Stimulated activated CD8-positive, alpha-beta memory T cell treated with anti-CD3 and anti-CD28 coated beads, Interleukin-15, amount 100 ng/mL, for 1 hour (primary cell): ENCODE measurements at regions not wholly inside any gene's neighbourhood (a gene's known extent, or its start where the extent isn't known, plus 50 kb on each side); places are given as distances from the start of the nearest gene placed in this dataset.

Source experiments
- DNase-seq: peaks from one replicate; pipeline ENCODE4 v3.0.0-alpha.2; 2020; ENCODE audit warnings: low read depth

DNA sequence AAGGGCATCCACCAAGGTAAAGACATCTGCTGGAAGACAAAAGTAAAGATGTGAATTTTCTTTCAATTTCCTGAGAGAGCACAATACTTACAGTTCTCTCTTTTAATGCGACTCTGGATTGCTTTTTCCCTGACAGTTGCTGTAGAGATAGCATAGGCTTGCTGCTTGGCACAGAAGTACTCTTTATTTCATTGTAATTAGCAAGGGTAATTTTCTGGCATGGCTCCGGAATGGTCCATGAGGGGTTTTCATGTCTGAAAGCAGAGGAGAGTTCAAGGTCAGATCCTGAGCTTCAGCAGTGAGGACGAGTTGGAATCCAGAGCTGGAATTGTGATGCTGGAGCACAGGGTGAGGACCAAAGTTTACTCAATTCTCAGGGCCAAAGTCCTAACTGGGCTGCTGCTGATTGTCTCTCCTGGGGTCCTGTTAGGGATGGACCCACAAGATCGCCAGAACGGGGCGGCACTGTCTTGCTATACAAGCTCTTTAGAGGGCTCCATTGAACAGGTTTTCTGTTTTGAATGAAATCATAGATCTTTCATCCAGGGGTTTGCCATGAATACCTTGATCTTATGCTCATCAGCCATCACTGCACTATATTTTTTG, 190.0 kb upstream of the MKI67 start:
- no peak for DNase-seq

DNA sequence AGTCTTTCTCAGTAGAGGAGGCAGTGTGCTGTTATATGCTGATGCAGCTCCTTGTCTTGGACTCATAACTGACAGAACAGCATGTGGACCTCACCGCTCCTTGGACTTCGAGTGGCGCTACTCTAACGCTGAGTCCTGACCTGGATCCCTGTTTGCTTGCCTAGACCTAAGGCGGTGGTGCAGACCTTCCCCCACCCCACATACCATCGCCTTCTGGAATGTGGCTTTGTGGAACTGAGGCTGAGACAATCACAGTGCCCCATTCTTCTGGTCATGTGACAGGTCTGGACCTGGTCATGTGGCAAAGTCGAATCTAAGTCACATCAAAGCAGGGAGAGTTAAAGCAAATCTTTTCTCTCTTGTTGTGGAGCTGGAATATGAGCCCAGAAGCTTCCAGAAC, 190.7 kb upstream of the MKI67 start:
- no peak for DNase-seq

DNA sequence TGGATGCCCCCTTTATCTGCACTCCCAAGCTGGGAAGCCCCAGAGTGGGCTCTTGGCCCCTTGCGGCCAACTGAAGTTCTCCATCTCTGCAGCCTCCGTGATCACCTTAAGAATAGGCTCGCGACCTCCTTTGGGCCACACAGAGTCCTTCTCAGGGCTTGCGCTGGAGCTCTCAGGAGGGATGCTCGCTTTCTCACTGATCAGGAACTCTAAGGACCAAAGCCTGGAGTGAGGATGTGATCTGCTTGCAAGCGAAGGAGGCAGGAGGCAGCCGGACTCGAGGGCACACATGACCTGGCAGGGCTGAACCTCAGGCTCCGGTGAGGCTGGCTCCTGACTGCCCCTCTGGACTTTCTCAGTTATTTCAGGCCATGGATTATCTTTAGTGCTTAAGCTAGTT, 192.1 kb upstream of the MKI67 start:
- no peak for DNase-seq

DNA sequence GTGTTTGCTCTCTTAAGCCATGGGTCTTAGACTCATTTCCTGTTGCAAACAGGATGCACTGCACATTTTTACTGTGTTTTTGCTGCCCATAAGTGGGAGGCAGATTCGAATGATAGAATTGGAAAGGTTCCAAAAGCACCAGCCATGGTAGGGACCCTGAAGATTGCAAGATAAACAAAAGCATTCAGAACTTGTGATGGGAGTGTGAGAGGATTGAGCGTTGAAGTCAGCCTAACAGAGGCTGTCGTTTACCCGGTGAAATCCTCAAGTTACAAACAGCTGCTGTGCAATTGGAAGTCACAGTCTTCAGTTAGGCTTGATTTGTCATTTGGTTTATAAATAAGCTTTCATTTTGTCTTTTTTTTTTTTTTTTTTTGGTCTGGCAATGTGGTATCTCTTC, 192.7 kb upstream of the MKI67 start:
- DNase-seq: no peak

DNA sequence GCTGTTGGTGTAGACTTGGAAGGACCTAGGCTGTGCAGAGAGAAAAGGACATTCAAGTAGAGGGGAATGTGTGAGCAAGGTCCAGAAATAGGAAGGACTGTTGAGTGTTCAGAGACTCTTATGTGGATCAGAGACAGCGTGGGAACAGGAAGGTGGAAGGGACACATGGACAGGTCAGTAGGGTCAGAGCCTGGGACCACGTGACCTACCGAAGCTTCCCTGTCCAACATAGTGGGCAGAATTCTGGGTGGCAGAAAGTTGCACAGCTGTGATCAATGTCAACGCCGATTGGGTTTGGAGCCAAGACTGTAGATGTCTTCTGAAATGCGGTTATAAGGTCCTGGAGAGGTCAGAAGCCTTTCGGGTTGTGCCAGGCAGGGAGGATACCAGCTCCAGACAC, 195.9 kb upstream of the MKI67 start:
- no peak for DNase-seq

DNA sequence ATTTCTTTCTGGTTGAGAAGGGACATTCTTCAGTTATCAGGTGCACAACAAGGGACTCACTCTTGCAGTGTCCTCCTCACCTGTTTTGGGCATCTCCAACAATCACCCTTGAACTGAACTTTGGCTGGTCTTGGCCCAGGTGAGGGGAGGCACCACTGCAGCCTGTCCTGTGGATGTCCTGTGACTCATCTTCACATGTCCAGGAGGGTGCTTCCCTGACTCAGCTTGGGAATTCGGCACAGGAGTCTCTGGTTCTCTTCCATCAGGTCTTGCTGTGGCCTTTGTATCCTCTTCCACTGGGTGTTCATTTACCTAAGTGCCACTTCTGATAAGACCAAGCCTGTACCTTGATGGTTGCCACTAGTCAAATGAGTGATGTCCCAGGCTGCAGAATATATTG, 196.7 kb upstream of the MKI67 start:
- no peak for DNase-seq

DNA sequence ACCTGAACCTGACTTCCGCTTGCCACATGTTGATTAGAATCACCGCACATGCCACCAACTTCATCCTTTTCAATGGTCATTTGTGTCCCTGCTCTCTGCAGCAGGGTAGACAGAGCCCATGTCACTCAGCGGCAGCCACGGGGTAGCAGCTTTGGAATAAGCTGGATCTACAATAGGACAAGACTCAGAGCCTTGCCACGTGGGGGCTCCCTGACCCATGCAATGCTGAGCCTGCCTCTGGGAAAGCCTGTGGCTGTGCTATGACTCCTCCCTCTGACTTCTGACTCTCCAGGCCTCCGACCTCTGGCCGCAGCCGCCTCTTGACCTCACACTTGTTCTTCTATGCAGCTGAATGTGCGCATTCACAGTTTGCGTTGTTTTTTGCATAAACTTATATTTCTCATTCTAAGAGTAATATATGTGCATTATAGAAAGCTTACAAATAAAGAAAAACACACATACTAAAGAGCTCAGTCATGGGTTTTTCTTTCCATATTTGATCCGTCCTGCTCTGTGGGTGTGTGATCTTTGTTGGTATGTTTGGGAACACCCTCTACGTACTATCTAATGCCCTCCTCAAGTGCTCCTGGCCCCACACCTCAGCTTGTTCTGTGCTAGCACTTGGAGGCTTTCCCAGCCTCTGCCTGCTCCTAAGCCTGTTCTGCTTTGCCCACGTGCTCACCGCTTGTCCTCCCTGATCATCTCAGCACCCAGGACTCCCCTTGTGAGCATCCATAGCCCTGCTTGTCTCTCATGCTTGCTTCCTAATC, 198.0 kb upstream of the MKI67 start:
- no peak for DNase-seq

DNA sequence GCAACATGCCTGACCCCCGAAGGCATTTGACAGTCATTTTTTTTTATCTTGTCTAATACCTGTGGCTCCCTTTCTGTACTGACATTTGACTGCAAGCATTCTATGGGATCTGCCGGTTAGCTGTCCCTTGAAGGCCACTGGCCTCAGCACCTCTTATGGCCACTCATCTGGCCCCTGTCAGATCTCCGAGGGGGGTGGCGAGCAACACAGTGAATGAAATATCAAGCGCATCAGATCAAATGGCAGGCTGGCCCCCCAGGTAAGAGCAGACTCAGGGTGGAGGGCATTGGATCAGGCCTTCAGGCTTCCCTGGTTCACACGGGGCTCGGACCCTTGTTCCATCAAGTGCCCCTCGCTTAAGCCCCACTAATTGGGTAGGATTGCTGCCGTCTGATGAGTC, 199.6 kb upstream of the MKI67 start:
- no peak for DNase-seq

DNA sequence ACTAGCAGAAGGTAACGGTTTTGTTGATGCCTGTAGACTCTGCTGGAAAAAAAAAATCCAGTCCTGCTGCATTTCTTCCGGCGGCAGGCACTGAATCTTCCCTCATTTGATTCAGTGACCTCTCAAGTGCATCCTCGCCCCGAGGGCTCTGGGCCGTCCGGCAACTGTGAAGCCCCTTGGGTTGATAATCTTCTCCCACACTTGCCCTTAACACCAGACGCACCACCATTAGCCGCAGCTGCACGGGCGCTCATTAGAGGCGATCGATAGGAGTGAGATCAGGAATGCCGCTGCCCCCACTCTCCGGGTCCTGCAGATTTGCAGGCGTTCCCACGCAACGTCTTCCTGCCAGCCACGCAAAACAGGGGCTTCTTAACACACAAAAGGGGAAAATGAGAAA, 200.0 kb upstream of the MKI67 start:
- DNase-seq: no peak

DNA sequence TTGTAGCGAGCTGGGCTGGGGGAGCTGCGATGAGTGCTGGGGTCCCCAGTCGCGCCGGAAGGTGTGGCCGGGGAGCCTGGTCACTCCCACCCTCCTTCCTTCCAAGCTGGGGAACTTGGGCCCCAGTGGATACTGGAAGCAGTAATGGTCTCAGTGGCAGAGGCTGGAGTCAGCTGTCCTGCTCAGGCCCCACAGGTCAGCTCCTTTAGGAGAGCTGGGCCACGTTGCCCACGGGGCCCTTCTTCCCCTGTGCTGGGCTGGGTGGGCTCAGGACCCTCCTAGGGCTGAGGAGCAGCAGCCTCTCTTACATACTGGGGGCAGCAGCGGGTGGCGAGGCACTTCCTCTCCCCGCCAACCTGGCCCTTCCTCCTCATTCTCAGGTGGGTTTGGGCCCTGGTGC, 200.6 kb upstream of the MKI67 start:
- DNase-seq: no peak

DNA sequence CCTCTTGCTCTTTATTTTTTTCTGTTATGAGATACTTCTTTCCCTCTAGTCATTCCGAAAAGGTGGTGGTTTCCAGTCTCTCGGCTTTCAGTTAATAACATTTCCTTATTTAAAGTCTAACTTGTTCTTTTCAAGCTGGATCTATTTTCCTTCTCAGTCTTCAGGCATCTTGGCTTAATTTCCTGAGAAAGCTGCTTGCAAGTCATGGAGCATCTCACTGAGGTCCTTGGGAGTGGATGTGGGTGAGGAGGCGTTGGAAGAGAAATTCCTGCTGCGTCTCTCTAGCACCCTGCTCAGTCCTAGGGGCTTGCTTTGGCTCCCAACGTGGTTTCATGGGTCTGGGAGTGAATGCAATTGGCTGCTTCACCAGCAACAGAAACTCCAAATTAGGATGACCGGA, 210.2 kb upstream of the MKI67 start:
- DNase-seq: no peak

DNA sequence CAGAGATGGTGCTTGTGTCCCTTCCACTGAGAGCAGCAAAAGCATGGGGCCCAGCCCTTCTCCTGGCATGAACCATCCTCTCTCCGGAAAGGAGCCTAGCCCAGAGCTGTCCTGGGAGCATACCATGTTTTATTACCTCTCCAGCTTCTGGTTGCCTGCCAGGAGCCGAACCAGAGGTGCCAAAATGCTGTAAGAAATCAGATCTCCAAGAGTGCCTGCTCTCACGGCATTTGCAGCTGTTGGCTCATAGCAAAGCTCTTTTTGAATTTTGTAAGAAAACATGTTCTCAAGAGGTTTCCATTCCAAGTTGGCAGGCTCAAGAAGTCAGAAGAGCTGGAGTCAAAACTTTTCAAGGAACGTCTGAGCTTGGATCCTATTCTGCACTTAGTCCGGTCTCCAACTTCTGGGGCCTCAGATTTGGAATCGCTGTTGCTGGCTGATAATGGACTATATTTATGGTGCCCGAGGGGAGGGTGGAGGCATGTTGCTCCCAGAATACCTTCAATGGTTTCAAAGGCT, 211.7 kb upstream of the MKI67 start:
- no peak for DNase-seq

DNA sequence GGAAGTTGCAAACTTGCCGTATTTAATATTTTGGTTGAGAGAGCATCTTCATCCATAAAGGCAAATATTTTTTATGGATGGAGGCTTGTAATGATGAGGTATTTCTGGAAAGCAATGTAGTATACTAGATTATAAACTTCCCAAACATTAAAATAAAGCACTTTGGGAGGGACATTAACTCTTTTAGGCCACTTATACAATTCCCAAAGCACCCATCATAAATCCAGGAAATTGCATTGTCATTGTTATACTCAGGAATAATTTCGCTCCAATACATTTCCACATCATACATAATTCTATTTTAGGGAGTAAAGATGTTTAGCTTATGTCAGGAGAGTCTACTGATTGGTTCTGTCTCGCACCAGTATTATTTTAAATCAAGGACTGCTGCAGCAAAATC, 212.7 kb upstream of the MKI67 start:
- DNase-seq: no peak

DNA sequence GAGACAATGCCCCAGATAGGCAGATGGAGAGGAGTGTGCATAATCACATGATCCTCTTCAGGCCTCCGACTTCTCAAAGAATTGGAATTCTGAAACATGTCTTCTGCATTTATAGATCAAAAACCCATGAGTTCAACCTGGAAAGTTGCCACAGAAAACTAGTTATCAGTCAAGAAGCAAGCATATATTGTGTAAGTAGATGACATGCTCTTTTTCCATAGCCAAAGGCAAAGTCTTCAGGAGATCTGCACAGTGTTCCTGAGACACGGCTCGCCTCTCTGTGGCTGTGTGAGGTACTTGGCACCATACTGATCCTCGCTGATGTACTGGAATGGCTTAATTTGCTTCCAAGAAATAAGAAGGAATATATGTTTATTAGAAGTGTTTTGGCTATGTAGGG, 213.5 kb upstream of the MKI67 start:
- DNase-seq: no peak

DNA sequence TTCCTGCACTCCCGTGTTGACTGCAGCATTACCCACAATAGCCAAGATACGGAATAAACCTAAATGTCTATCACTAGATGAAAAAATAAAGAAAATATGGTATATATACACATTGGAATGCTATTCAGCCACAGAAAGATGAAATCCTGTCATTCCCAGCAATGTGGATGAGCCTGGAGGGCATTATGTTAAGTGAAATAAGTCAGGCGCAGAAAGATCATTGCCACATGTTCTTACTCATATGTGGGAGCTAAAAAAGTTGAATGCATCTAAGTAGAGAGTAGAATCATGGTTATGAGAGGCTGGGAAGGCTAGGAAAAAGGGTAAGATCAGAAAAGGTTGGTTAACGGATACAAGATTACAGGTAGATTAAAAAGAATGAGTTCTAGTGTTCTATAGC, 219.1 kb upstream of the MKI67 start:
- DNase-seq: no peak

DNA sequence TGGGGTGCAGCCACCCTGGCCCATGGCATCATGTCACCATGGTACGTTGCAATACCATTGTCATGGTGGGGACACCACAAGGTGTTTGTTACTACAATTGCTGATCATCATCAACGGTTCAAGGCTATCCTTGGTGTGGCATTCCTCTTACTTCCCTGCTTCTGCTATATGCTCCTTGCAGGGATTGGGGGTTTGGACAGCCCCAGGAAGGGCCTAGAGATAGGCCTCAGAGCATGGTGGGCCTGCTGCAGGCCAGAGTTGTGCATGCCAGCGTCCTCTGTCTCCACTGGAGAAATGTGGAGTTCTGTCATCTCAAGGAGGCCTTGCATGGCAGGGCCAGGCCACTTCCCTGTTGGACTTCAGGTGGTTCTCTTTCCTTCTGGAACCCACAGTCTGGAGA, 234.6 kb upstream of the MKI67 start:
- no peak for DNase-seq

DNA sequence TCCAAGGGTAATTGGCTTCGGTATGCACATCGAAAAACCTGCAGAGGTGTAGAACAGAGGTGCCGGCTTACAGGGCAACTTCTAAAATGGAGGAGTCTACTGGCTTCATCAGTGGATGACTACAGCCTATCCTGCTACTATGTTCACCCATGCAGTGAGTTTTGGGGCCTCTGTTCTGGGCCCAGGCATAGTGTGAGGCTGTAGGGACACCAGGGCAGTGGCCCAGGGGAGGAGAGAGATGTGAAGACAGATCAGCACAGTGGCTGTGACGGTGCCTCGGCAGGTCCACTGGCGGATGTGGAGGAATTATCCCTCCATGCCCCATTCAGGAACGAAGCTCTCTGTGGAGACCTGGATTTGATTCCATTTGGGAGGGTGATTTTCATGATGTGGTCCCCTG, 235.3 kb upstream of the MKI67 start:
- no peak for DNase-seq

DNA sequence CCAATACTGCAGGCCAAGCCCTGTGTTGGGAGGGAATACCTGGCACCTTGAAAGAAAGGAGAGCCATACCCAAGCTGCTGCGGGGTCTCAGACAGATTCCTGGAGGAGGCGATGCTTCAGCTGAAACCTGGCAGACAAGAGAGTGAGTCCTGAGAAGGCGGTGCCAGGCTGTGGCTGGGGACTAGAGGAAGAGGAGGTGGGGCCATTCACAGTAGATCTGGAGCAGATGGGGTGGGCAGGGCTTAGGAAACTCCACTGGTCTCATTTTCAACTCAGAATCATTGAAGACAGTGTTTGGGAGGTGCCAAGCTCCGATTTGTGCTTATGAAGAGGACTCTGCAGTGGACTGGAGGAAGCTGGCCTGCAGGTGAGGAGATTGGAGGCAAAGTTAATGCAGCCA, 236.3 kb upstream of the MKI67 start:
- no peak for DNase-seq

DNA sequence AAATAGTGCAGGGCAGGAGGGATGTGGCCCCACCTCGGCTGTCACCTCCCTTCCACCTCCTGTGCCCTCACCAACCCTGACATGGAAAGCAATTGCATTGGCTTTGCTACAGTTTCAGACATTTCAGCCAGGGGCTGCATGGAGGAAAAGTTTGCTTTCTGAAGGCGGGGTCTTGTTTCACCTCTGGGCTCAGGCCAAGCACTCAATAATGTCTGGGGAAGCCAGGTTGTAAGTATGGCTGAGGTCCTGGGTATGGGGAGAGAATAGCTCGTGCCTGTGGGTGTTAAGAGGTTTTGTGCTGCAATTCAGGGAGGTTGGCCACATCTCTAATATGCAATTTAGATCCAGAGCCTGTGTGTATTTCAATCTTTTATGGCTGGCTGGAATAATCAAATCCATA, 238.4 kb upstream of the MKI67 start:
- no peak for DNase-seq

DNA sequence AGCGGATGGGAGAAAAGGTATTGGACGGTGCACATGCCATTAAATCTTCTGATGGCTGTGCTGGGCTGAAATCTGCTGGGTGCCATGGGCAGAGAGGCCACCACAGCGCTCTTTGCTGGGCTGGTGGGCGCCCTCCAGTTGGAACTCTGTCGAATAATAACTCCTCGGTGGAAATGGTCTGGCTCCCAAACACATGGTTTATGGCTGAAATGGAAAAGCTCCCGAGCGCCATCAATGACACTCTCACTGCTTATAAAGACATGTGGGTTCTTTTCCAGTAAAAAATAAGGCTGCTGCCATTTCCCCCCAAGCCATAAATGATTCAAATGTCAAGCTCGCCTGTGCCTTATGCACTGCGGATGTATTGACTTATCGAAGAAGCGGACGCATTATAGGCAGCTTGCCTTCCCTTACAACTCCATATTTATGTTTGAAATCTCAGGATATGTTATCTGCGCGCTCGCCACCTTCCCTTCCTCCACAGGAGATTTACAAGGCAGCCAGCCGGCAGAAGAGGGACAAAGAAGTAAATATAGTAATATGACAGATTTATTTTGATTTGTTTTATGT, 239.0 kb upstream of the MKI67 start:
- DNase-seq: no peak

DNA sequence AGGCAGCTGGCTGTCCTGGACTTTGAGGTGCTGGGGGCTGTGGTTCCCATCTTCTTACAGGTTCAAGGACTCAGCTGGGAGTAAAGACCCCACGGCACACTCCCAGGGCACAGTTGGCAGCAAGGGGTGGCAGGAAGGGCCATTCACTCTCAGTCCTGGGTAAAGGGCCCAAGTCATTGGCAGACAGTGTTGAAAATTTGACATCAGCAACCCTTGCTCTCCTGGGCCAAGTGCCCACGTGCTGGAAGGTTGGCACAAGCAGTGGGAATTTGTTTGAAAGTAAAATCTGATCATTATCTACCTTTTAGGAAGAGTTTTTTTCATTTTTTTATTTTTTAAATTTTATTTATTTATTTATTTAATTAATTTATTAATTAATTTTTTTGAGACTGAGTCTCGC, 241.6 kb upstream of the MKI67 start:
- no peak for DNase-seq

DNA sequence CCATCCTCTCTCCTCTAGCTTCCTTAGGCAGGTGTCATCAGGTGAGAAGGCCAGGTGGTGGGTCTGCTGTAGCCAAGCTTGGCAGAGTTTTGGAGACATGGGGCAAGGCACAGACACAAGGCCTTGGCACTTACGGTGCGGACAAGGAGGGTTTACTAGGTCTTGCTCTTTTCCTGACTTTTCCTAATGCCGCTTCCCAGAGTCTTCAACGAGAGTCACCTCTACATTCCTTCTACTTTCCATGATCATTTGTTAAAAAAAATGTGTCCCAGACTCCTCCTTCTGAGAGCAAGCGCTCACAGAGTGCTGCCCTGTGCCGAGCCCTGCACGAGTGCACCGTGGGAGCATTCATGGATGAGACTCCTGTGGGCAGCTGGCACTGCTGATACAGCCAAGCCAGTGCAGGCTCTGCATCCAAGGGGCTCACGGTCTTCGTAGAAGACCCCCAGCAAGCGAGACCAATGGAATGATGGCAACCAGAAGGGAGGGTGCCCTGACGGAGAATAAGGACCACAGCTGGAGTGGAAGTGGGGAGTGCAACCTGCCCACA, 243.0 kb upstream of the MKI67 start:
- DNase-seq: no peak

DNA sequence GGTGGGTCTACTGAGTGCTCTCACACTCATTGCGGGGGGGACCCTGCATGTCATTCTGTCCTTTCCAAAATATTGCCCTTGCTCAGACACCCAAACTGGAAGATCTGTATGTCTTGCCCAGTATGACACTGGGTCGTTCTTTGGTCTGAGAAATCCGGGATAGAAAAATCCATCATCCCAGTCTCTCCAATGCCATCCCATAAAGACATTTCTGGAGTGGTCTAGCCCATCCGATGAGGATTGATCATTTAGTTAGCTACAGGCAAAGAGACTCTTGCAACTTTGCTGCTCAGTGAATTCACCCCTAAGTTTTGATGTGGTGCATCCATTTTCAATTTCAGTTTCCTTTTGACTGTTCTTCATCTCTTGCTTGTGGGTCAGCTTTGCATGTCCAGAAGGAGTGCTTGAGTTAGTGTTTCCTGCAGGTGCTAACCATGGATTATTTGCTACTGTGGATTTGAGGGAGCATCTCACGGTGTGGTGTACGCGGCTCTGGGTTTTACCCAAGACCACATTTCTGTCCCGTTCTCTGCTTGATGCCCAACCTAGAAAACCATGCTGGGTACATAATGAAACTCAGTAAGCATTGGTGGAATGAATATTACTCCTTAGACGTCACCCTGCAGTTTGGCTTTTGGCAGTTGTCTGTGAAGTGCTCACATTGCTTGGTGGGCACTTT, 247.0 kb upstream of the MKI67 start:
- DNase-seq: no peak
